Ascending aorta (tissue), 2 donors: ENCODE measurements at regions not wholly inside any gene's neighbourhood (a gene's known extent, or its start where the extent isn't known, plus 50 kb on each side); places are given as distances from the start of the nearest gene placed in this dataset.

Experiments
- DNase-seq, 2 donors: peaks; one replicate each; pipeline ENCODE4 v3.0.0-alpha.2; 2019; ENCODE audit warnings: low spot score in 2 of 2
- H3K27ac ChIP-seq, 2 donors: fragments of 200-600 bp; sonication (generic); one replicate each; pipeline ENCODE4 v1.5.1; 2016 to 2017; ENCODE audit warnings: mild to moderate bottlenecking in 1 of 2
- H3K27me3 ChIP-seq: fragments of 200-600 bp; sonication (generic); one replicate; pipeline ENCODE4 v1.5.1; 2017
- H3K36me3 ChIP-seq, 2 donors: fragments of 200-600 bp; sonication (generic); one replicate each; pipeline ENCODE4 v1.5.1; 2016
- H3K4me1 ChIP-seq, 2 donors: fragments of 200-600 bp; sonication (generic); one replicate each; pipeline ENCODE4 v1.5.1; 2016 to 2017; ENCODE audit warnings: mild to moderate bottlenecking in 1 of 2
- H3K4me3 ChIP-seq, 2 donors: fragments of 200-600 bp; sonication (generic); one replicate each; pipeline ENCODE4 v1.5.1; 2016 to 2017; ENCODE audit warnings: mild to moderate bottlenecking in 1 of 2
- H3K9me3 ChIP-seq, 2 donors: fragments of 200-600 bp; sonication (generic); one replicate each; pipeline ENCODE4 v1.5.1; 2016
- CTCF ChIP-seq, 3 experiments: fragments of 200-600 bp in 2 of 3; fragments of 450-650 bp in 1 of 3; sonication (generic) in 2 of 3; IDR thresholded peaks; one replicate each; pipeline ENCODE4 v1.5.1; 2016 to 2019; ENCODE audit warnings: antibody characterized with exemption in 3 of 3, mild to moderate bottlenecking in 1 of 3, moderate library complexity in 1 of 3
- intact Hi-C: fragments of 100-400 bp; cut with DNase I; formaldehyde crosslinking; loops from one replicate; pipeline ENCODE4 v1.15.1; 2023

GRCh38 chr6:1014431-1014807, 297.5 kb upstream of the FOXQ1 start:
- no peaks in the 10 kb centered on the region for H3K9me3 ChIP-seq
- TF ChIP-seq CTCF (IDR thresholded peaks at IDR 0.05) = no peak
- no peak overlapping the region for H3K27ac ChIP-seq
- no peaks in the 10 kb centered on the region for H3K27me3 ChIP-seq
- H3K4me1 ChIP-seq = no peaks in the 10 kb centered on the region
- intact Hi-C loops = no loop called here
- no peaks in the 10 kb centered on the region for H3K36me3 ChIP-seq
- H3K4me3 ChIP-seq = no peak overlapping the region
- no peak for DNase-seq

- intact Hi-C loops = no loop called here
- H3K27me3 ChIP-seq = no peaks in the 10 kb centered on the region
- no peaks in the 10 kb centered on the region for H3K36me3 ChIP-seq
- TF ChIP-seq CTCF (IDR thresholded peaks at IDR 0.05) = no peak
- H3K9me3 ChIP-seq = no peaks in the 10 kb centered on the region
- DNase-seq = no peak
- no peak overlapping the region for H3K27ac ChIP-seq
- H3K4me3 ChIP-seq = no peak overlapping the region
- no peaks in the 10 kb centered on the region for H3K4me1 ChIP-seq
Measured at GRCh38 chr6:1013656-1014430, 298.1 kb upstream of the FOXQ1 start.

GRCh38 chr6:1009103-1009502, 302.8 kb upstream of the FOXQ1 start:
- Histone ChIP-seq H3K36me3 (no peaks in the 10 kb centered on the region), H3K9me3 (no peaks in the 10 kb centered on the region), H3K27me3 (no peaks in the 10 kb centered on the region), H3K27ac (no peak overlapping the region), H3K4me1 (no peaks in the 10 kb centered on the region), H3K4me3 (no peak overlapping the region)
- intact Hi-C loops = no loop called here
- no peak for TF ChIP-seq CTCF (IDR thresholded peaks at IDR 0.05)
- no peak for DNase-seq

- Histone ChIP-seq H3K4me3 (no peak overlapping the region), H3K9me3 (no peaks in the 10 kb centered on the region), H3K27me3 (no peaks in the 10 kb centered on the region), H3K4me1 (no peaks in the 10 kb centered on the region), H3K36me3 (no peaks in the 10 kb centered on the region), H3K27ac (no peak overlapping the region)
- DNase-seq = no peak
- intact Hi-C loops = no loop called here
- no peak for TF ChIP-seq CTCF (IDR thresholded peaks at IDR 0.05)
Measured at GRCh38 chr6:1007159-1007558, 304.7 kb upstream of the FOXQ1 start.

- Histone ChIP-seq H3K27me3 (no peaks in the 10 kb centered on the region), H3K9me3 (no peaks in the 10 kb centered on the region), H3K4me3 (no peak overlapping the region), H3K36me3 (no peaks in the 10 kb centered on the region), H3K27ac (no peak overlapping the region), H3K4me1 (no peaks in the 10 kb centered on the region)
- no peak for TF ChIP-seq CTCF (IDR thresholded peaks at IDR 0.05)
- intact Hi-C loops = no loop called here
- no peak for DNase-seq
Measured at GRCh38 chr6:1004885-1005630, 306.8 kb upstream of the FOXQ1 start.
